ENCODE measurements at regions not wholly inside any gene's neighbourhood (a gene's known extent, or its start where the extent isn't known, plus 50 kb on each side); places are given as distances from the start of the nearest gene placed in this dataset.

GRCh38 chr3:6602329-6602728, 258.6 kb upstream of the GRM7 start:
- no peak for DNase-seq (ENCODE audit: low spot score)
- TF ChIP-seq, protein P1, sequence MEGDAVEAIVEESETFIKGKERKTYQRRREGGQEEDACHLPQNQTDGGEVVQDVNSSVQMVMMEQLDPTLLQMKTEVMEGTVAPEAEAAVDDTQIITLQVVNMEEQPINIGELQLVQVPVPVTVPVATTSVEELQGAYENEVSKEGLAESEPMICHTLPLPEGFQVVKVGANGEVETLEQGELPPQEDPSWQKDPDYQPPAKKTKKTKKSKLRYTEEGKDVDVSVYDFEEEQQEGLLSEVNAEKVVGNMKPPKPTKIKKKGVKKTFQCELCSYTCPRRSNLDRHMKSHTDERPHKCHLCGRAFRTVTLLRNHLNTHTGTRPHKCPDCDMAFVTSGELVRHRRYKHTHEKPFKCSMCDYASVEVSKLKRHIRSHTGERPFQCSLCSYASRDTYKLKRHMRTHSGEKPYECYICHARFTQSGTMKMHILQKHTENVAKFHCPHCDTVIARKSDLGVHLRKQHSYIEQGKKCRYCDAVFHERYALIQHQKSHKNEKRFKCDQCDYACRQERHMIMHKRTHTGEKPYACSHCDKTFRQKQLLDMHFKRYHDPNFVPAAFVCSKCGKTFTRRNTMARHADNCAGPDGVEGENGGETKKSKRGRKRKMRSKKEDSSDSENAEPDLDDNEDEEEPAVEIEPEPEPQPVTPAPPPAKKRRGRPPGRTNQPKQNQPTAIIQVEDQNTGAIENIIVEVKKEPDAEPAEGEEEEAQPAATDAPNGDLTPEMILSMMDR (IDR thresholded peaks at IDR 0.05), result no peak
- H3K4me3 ChIP-seq, result no peak overlapping the region
- H3K27ac ChIP-seq, result no peak overlapping the region

- no peak for DNase-seq (ENCODE audit: low spot score)
- Histone ChIP-seq H3K4me3 (no peak overlapping the region), H3K27ac (no peak overlapping the region)
- TF ChIP-seq, protein P1 (IDR thresholded peaks at IDR 0.05), result no peak
Observed at GRCh38 chr3:6605227-6605626, 255.7 kb upstream of the GRM7 start.

DNA sequence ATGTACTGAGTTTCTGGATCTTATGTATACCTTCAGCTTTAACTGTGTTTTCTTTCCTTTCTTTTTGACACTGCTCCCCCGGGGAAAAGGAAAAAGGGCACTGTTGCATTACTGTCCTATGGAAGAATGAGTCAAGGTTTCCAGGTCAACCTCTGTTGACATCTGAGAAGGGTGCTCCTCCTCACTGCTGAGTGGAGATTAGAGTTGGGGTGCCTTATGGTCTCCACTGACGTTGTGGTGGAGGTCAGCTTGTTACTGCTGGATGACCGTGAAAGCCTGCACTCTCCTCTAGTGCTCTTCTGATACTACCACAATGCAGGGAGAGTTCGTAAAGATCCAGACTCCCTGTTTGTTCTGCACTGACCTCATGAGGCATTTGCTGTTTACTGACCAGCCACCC, 252.1 kb upstream of the GRM7 start:
- H3K27ac ChIP-seq, result no peak overlapping the region
- DNase-seq (ENCODE audit: low spot score), result no peak
- no peak overlapping the region for H3K4me3 ChIP-seq
- TF ChIP-seq, protein P1 (IDR thresholded peaks at IDR 0.05), result no peak

DNA sequence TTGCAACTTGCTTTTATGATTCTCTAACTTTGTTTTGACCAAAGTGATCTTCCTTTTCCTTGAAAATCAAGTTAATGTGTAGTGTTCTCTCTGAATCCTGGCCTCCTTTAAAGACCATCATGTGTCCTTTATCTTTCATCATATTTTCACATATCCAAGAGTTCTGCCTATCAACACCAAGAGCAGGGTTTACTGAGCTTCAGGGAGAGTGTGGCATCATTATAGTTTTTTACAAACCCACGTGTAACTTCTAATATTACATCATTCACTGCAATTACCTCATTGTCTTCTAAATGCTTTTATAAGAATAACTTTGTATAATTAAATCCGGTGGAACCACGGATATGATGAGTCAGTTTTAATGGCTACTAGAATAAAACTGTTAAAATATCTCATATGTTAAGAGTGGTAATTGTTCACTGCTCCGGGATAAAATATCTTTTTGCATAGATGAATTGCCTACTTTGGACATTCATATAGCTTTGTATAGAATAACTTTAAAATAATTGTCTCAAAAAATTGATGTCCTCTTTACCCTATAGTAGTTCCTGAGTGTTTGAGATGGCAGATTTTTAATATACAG, 248.8 kb upstream of the GRM7 start:
- Histone ChIP-seq H3K27ac (no peak overlapping the region), H3K4me3 (no peak overlapping the region)
- DNase-seq (ENCODE audit: low spot score), result no peak
- TF ChIP-seq, protein P1 (IDR thresholded peaks at IDR 0.05), result no peak

DNA sequence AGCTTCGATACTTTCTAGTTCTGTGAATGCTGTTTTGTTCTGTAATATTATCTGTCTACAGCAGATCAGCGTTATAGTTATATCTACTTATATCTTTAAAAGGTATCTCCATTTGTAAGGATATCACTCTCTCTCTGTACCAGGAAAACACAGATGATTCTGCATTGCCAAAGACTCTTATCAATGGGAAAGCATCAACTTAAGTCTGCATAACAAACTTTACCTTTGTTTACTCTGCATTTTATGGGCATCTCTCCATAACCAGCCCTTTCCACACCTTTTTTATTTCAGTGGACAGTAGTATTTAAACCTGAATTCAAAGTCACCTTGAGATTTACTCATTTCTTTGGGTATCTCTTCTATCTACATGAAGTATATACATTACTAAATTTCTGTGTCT, 238.7 kb upstream of the GRM7 start:
- no peak for DNase-seq (ENCODE audit: low spot score)
- H3K27ac ChIP-seq, result no peak overlapping the region
- TF ChIP-seq, protein P1 (IDR thresholded peaks at IDR 0.05), result no peak
- H3K4me3 ChIP-seq, result no peak overlapping the region

DNA sequence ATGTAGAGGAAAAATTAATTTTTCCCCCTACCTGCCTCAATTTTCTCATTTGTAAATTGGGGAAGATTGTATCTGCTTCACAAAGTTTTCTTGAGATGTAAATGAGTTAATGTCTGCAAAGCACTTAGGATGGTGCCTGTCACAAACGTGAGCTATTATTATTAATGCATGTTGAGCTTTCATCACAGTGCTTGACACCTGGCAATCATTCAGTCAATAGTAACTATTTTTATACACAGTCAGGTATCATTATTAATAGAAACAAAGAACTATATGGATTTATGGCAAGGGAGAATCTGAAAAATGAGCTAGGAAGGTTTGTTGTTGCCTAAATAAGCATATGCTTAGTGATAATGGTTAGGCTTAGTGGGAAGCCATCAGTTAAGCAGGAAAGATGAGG, 238.2 kb upstream of the GRM7 start:
- H3K27ac ChIP-seq, result no peak overlapping the region
- DNase-seq (ENCODE audit: low spot score), result no peak
- no peak overlapping the region for H3K4me3 ChIP-seq
- TF ChIP-seq, protein P1 (IDR thresholded peaks at IDR 0.05), result no peak

DNA sequence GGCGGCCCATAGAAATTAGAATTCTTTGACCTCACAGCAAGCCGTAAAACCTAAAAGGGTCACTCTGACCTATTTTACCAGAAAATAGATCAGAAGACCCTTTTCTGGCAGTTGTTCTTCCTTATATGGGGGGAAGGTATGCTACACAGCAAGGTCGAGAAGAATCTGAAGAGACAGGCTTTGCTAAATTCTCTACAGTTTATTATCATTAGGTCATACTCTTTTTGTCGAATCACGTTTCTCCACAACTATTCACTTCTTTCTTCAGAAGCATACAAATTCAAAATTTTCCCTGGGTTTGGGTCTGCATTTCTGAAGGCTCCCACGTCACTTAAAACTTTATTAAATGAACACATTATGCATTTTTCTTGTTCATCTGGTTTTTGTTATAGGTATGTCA, 229.5 kb upstream of the GRM7 start:
- no peak for DNase-seq (ENCODE audit: low spot score)
- H3K27ac ChIP-seq, result no peak overlapping the region
- TF ChIP-seq, protein P1 (IDR thresholded peaks at IDR 0.05), result no peak
- H3K4me3 ChIP-seq, result no peak overlapping the region

Data from coronary artery (tissue), 2 donors.